ENCODE measurements at regions not wholly inside any gene's neighbourhood (a gene's known extent, or its start where the extent isn't known, plus 50 kb on each side); places are given as distances from the start of the nearest gene placed in this dataset.

DNA sequence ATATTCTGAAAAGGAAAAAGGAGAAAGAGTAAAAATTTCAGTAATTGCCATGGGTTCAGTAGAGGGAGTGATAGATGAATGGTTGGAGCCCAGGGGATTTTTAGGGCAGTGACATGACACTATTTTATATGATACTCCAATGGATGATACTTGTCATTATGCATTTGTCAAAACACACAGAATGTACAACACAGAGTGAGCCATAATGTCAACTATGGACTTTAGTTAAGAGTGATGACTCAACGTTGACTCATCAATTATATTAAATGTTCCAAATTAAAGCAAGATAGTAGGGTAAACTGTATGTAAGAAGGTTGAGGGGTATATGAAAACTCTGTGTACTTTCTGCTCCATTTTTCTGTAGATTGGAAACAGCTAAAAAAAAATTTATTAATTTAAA is 586.4 kb downstream of the TAF11L14 start:
- no CpG with 5 or more reads among the region's 1 CpG for WGBS (ENCODE audit: extremely low coverage, insufficient read length, low lambda C conversion rate)
- H3K23ac ChIP-seq (ENCODE audit: insufficient read length, low read depth, low read length): no peak overlapping the region
- H3K36me3 Mint-ChIP-seq (ENCODE audit: insufficient read depth in 1 of 3, low read depth in 3 of 3): peaks cover 0 to 13% (median under 1%) of the 10 kb centered on the region in 3 experiments; a peak in 5 of 7 replicates
- H3K27ac ChIP-seq (ENCODE audit: insufficient read length, low read depth, low read length): no peak overlapping the region
- H3K4me1 ChIP-seq (ENCODE audit: insufficient read depth, low read length): no peaks in the 10 kb centered on the region
- no peak overlapping the region for H3K4ac ChIP-seq (ENCODE audit: low read depth, low read length)
- H3K9me3 ChIP-seq (ENCODE audit: control insufficient read depth, low read depth, low read length): no peaks in the 10 kb centered on the region
- no peaks in the 10 kb centered on the region for H3K27me3 Mint-ChIP-seq (ENCODE audit: low read depth)
- H3K23me2 ChIP-seq (ENCODE audit: insufficient read length, low read depth, low read length, poor library complexity, severe bottlenecking): no peaks in the 10 kb centered on the region
- TF ChIP-seq, protein P1, sequence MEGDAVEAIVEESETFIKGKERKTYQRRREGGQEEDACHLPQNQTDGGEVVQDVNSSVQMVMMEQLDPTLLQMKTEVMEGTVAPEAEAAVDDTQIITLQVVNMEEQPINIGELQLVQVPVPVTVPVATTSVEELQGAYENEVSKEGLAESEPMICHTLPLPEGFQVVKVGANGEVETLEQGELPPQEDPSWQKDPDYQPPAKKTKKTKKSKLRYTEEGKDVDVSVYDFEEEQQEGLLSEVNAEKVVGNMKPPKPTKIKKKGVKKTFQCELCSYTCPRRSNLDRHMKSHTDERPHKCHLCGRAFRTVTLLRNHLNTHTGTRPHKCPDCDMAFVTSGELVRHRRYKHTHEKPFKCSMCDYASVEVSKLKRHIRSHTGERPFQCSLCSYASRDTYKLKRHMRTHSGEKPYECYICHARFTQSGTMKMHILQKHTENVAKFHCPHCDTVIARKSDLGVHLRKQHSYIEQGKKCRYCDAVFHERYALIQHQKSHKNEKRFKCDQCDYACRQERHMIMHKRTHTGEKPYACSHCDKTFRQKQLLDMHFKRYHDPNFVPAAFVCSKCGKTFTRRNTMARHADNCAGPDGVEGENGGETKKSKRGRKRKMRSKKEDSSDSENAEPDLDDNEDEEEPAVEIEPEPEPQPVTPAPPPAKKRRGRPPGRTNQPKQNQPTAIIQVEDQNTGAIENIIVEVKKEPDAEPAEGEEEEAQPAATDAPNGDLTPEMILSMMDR (conservative IDR thresholded peaks at IDR 0.05): no peak
- no peaks in the 10 kb centered on the region for H3K79me1 ChIP-seq (ENCODE audit: insufficient read depth, low read depth, low read length, poor library complexity, severe bottlenecking)
- H4K20me1 ChIP-seq (ENCODE audit: control insufficient read depth, insufficient read depth, insufficient read length): no peaks in the 10 kb centered on the region
- H3K4me2 ChIP-seq (ENCODE audit: insufficient read depth, insufficient read length, low read length): no peak overlapping the region
- H3K18ac ChIP-seq (ENCODE audit: insufficient read length, low read depth, low read length): no peak overlapping the region
- DNase-seq: no peak
- H3K56ac ChIP-seq (ENCODE audit: insufficient read length, low read depth, low read length): no peak overlapping the region
- no peaks in the 10 kb centered on the region for H3K27me3 ChIP-seq (ENCODE audit: insufficient read depth, low read length)
- no peak overlapping the region for H3K9ac ChIP-seq (ENCODE audit: extremely low read depth, insufficient read length, low read length)
- no peak overlapping the region for H4K91ac ChIP-seq (ENCODE audit: insufficient read length, low read depth, low read length)
- H2BK20ac ChIP-seq (ENCODE audit: low read depth, low read length, poor library complexity, severe bottlenecking): no peak overlapping the region
- no peaks in the 10 kb centered on the region for H3K79me2 ChIP-seq (ENCODE audit: insufficient read depth, low read length)
- H3K14ac ChIP-seq (ENCODE audit: insufficient read depth, low read length): no peak overlapping the region
- H2AFZ ChIP-seq (ENCODE audit: low read length): no peak overlapping the region
- no peak overlapping the region for H2BK5ac ChIP-seq (ENCODE audit: insufficient read length, low read length)
- H3T11ph ChIP-seq (ENCODE audit: low read length): no peak overlapping the region
- no peak overlapping the region for H4K8ac ChIP-seq (replicated peaks; ENCODE audit: insufficient read length, low read depth, low read length)
- H3K9me3 Mint-ChIP-seq: peaks cover 9 to 28% of the 10 kb centered on the region in 2 experiments
- no peak overlapping the region for H2BK120ac ChIP-seq (ENCODE audit: low read depth, low read length, poor library complexity, severe bottlenecking)
- no peak overlapping the region for H3K27ac Mint-ChIP-seq
- no peak overlapping the region for H3K4me3 Mint-ChIP-seq
- H3K4me1 Mint-ChIP-seq: no peaks in the 10 kb centered on the region
- no peak overlapping the region for H2BK15ac ChIP-seq (ENCODE audit: low read depth, low read length)
- H2AK5ac ChIP-seq (ENCODE audit: insufficient read length, low read length): no peak overlapping the region
- H2BK12ac ChIP-seq (ENCODE audit: insufficient read length, low read depth, low read length): no peak overlapping the region
- H4K5ac ChIP-seq (ENCODE audit: insufficient read length, low read depth, low read length): no peak overlapping the region

All from H9 (cell line).